ENCODE measurements at regions not wholly inside any gene's neighbourhood (a gene's known extent, or its start where the extent isn't known, plus 50 kb on each side); places are given as distances from the start of the nearest gene placed in this dataset.
"Not testable (repeated sequence)": the region's sequence is repeated elsewhere in the genome, so short reads cannot be mapped to it uniquely, and the experiment has no call there.

DNA sequence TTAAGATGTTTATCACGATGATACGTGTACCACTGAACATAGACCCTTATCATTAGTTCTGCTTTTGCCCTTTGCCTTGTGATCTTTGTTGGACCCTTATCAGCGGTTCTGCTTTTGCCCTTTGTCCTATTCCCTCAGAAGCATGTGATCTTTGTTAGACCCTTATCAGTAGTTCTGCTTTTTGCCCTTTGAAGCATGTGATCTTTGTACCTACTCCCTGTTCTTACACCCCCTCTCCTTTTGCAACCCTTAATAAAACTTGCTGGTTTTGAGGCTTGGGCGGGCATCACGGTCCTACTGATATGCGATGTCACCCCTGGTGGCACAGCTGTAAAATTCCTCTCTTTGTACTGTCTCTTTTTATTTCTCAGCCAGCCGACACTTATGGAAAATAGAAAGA is 117.0 kb downstream of the SDHAF3 start:
- H3K4me3 ChIP-seq (ENCODE audit: low read length); H3K36me3 ChIP-seq (ENCODE audit: control insufficient read depth, insufficient read depth, low read length); H3K9me3 ChIP-seq (ENCODE audit: control insufficient read depth, low read depth, low read length); H3K27ac ChIP-seq (ENCODE audit: low read length); H3K4me1 ChIP-seq (ENCODE audit: control insufficient read depth, insufficient read depth, low read length); DNase-seq; H3K27me3 ChIP-seq (ENCODE audit: control insufficient read depth, insufficient read depth, low read length): not testable (repeated sequence)
- WGBS (ENCODE audit: insufficient coverage, low lambda C conversion rate): no CpG with 5 or more reads among the region's 7 CpGs

DNA sequence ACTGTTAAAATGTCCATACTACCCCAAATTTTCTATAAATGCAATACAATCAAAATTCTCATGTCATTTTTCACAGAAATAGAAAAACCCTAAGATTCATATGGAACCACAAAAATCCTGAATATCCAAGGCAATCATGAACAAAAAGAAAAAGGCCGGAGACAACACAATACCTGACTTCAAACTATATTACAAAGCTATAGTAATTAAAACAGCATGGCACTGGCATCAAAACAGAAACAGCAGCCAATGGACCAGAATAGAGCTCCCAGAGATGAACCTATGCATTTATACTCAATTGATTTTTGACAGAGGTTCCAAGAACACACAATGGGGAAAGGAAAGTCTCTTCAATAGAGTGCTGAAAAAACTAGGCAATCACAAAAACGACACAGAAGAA is 128.8 kb downstream of the SDHAF3 start:
- Histone ChIP-seq H3K9me3 (ENCODE audit: control insufficient read depth, low read depth, low read length) (no peaks in the 10 kb centered on the region), H3K27me3 (ENCODE audit: control insufficient read depth, insufficient read depth, low read length) (no peaks in the 10 kb centered on the region), H3K27ac (ENCODE audit: low read length) (no peak overlapping the region), H3K4me3 (ENCODE audit: low read length) (no peak overlapping the region), H3K4me1 (ENCODE audit: control insufficient read depth, insufficient read depth, low read length) (no peaks in the 10 kb centered on the region), H3K36me3 (ENCODE audit: control insufficient read depth, insufficient read depth, low read length) (no peaks in the 10 kb centered on the region)
- DNase-seq: no peak
- WGBS (ENCODE audit: insufficient coverage, low lambda C conversion rate): 92% methylated on average over 2 of the region's 2 CpGs

DNA sequence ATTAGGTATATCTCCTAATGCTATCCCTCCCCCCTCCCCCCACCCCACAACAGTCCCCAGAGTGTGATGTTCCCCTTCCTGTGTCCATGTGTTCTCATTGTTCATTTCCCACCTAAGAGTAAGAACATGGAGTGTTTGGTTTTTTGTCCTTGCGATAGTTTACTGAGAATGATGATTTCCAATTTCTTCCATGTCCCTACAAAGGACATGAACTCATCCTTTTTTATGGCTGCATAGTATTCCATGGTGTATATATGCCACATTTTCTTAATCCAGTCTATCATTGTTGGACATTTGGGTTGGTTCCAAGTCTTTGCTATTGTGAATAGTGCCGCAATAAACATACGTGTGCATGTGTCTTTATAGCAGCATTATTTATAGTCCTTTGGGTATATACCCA is 140.7 kb downstream of the SDHAF3 start:
- DNase-seq; H3K9me3 ChIP-seq (ENCODE audit: control insufficient read depth, low read depth, low read length); H3K36me3 ChIP-seq (ENCODE audit: control insufficient read depth, insufficient read depth, low read length); H3K27ac ChIP-seq (ENCODE audit: low read length); H3K4me3 ChIP-seq (ENCODE audit: low read length); H3K27me3 ChIP-seq (ENCODE audit: control insufficient read depth, insufficient read depth, low read length); H3K4me1 ChIP-seq (ENCODE audit: control insufficient read depth, insufficient read depth, low read length): not testable (repeated sequence)
- WGBS (ENCODE audit: insufficient coverage, low lambda C conversion rate): no CpG with 5 or more reads among the region's 3 CpGs

DNA sequence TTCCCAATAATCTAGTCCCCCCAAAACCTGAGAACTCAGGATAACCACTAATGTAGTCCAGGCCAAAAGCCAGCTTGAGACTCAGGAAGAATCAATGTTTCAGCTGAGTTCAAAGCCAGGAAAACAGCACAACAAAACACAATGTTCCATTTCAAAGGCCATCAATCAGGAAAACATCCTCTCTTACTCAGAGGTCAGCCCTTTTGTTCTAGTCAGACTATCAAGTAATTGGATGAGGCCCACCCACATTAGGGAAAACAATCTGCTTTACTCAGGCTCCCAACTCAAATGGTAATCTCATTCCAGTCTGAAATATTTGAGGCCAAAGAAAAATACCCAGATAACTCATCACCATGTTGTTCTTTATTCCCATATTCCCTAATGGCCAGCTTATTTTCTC is 152.2 kb downstream of the SDHAF3 start:
- no peaks in the 10 kb centered on the region for H3K36me3 ChIP-seq (ENCODE audit: control insufficient read depth, insufficient read depth, low read length)
- H3K4me1 ChIP-seq (ENCODE audit: control insufficient read depth, insufficient read depth, low read length): no peaks in the 10 kb centered on the region
- no peak overlapping the region for H3K4me3 ChIP-seq (ENCODE audit: low read length)
- no peaks in the 10 kb centered on the region for H3K9me3 ChIP-seq (ENCODE audit: control insufficient read depth, low read depth, low read length)
- no peak for DNase-seq
- H3K27ac ChIP-seq (ENCODE audit: low read length): no peak overlapping the region
- no peaks in the 10 kb centered on the region for H3K27me3 ChIP-seq (ENCODE audit: control insufficient read depth, insufficient read depth, low read length)

DNA sequence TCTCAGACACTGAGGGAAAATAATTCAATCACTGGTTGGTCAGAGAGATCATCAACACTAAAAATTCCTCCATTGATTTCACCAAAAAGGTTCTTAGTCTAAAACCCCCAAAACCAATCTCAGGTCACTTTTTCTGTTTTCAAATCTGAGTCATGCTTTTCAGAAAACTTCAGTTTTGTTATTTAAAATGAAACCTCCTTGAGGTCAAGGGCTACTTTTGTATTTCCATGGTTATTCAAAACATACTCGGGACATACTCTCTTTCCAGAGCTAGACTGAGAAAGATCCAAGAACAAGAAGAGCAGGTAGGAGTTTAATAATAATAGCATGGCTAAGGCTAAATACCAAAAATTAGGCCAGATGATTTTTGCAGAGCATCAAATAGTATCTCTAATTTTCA is 152.8 kb downstream of the SDHAF3 start:
- H3K27me3 ChIP-seq (ENCODE audit: control insufficient read depth, insufficient read depth, low read length): no peaks in the 10 kb centered on the region
- no peaks in the 10 kb centered on the region for H3K9me3 ChIP-seq (ENCODE audit: control insufficient read depth, low read depth, low read length)
- H3K4me1 ChIP-seq (ENCODE audit: control insufficient read depth, insufficient read depth, low read length): no peaks in the 10 kb centered on the region
- no peaks in the 10 kb centered on the region for H3K36me3 ChIP-seq (ENCODE audit: control insufficient read depth, insufficient read depth, low read length)
- DNase-seq: no peak
- H3K27ac ChIP-seq (ENCODE audit: low read length): no peak overlapping the region
- no peak overlapping the region for H3K4me3 ChIP-seq (ENCODE audit: low read length)
- WGBS (ENCODE audit: insufficient coverage, low lambda C conversion rate): 100% methylated on average over 1 of the region's 1 CpG

DNA sequence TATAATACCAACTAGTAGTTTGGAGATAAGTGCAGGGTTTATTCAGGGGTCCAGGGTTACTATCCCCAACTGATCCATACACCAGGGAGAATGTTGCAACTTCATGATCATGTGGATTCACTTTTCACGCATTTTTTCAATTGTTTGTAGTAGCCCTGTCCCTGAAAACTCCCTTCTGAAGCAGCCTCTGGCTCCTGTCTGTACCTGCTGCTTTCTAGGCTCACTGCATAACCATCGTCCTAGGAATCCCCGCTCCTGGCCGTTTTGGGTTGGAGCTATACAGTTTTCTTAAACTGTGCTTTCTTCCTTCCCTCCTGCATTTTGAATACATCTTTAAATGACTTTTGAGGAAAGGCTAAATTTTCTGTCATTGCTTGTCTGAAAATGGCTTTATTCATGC is 154.1 kb downstream of the SDHAF3 start:
- no peak overlapping the region for H3K27ac ChIP-seq (ENCODE audit: low read length)
- H3K9me3 ChIP-seq (ENCODE audit: control insufficient read depth, low read depth, low read length): no peaks in the 10 kb centered on the region
- no peak for DNase-seq
- H3K36me3 ChIP-seq (ENCODE audit: control insufficient read depth, insufficient read depth, low read length): no peaks in the 10 kb centered on the region
- H3K27me3 ChIP-seq (ENCODE audit: control insufficient read depth, insufficient read depth, low read length): no peaks in the 10 kb centered on the region
- H3K4me3 ChIP-seq (ENCODE audit: low read length): no peak overlapping the region
- no peaks in the 10 kb centered on the region for H3K4me1 ChIP-seq (ENCODE audit: control insufficient read depth, insufficient read depth, low read length)
- 80% methylated on average over 1 of the region's 4 CpGs for WGBS (ENCODE audit: insufficient coverage, low lambda C conversion rate)

DNA sequence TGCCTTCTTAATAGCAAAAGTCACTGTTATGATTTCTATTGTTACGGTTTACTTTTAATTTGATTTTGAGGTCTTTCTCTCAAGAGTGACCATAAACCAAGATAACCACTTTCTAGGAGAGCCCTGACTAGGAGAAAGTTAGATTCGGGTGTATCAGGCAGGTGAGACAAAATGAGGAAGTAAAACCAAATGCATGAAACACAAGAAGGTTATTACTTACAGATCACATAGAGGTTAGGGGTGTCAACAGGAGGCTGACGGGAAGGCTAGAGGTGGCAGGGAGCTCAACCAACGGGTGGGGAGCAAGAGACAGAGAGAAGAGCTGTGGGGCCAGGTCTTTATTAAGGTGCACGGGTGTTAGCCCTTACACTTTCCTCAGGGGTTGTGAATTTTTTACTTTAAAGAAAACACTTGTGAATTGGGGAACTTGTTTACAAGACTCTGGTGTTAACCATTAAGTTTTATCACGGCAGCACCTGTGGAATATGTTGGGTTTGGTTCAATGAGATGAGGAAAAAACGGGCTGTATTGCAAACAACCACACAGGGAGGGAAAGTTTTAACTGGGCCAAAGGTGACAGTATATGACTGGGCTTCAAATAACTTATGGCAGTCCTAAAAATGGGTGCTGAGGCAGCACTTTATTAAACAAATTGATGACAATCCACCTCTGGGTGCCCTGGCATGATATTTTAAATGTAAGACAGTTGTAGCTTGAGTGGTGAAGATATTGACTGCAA is 154.9 kb downstream of the SDHAF3 start:
- Histone ChIP-seq H3K4me1 (ENCODE audit: control insufficient read depth, insufficient read depth, low read length) (no peaks in the 10 kb centered on the region), H3K36me3 (ENCODE audit: control insufficient read depth, insufficient read depth, low read length) (no peaks in the 10 kb centered on the region), H3K4me3 (ENCODE audit: low read length) (no peak overlapping the region), H3K27ac (ENCODE audit: low read length) (no peak overlapping the region), H3K9me3 (ENCODE audit: control insufficient read depth, low read depth, low read length) (no peaks in the 10 kb centered on the region), H3K27me3 (ENCODE audit: control insufficient read depth, insufficient read depth, low read length) (no peaks in the 10 kb centered on the region)
- 75% methylated on average over 2 of the region's 7 CpGs for WGBS (ENCODE audit: insufficient coverage, low lambda C conversion rate)
- DNase-seq: no peak

DNA sequence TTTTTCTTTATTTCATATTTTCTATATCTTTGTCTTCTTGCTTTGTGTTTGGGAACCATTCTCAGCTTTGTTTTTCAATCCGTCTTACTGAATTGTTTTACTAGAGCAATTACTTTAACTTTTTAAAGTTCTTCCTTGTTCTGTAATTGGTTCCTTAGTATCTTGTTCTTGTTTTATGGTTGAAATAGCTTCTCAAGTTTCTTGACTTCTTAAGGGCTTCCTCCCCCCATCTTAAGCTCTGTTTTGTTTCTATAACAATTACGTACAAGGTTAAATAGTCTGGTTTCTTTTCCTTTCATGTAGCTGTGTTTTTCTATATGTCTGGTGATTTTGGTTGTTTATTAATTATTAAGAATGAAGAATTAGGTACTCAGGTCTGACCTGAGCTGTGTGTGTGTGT is 158.0 kb downstream of the SDHAF3 start:
- no peaks in the 10 kb centered on the region for H3K36me3 ChIP-seq (ENCODE audit: control insufficient read depth, insufficient read depth, low read length)
- no peaks in the 10 kb centered on the region for H3K4me1 ChIP-seq (ENCODE audit: control insufficient read depth, insufficient read depth, low read length)
- no peaks in the 10 kb centered on the region for H3K9me3 ChIP-seq (ENCODE audit: control insufficient read depth, low read depth, low read length)
- no peak for DNase-seq
- H3K4me3 ChIP-seq (ENCODE audit: low read length): no peak overlapping the region
- WGBS (ENCODE audit: insufficient coverage, low lambda C conversion rate): 88% methylated on average over 1 of the region's 2 CpGs
- H3K27ac ChIP-seq (ENCODE audit: low read length): no peak overlapping the region
- no peaks in the 10 kb centered on the region for H3K27me3 ChIP-seq (ENCODE audit: control insufficient read depth, insufficient read depth, low read length)

DNA sequence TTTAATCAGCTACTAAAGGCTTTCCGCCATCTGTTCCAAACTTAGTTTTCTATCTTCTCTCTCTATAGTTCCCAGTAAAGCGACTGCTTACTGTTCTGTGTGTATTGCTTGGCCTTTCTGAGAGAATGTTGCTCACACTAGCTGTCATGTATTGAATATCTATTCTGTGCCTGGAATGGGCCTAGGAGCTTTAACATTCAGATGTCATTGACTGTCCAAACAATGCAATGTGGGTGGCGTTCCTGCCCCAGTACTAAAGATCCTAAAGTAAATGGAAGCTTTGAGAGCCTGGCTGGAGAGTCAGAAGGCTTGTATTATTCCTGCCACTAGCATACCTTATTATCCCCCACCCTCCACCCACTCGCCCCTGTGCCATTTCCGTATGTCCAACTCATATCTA is 163.5 kb downstream of the SDHAF3 start:
- WGBS (ENCODE audit: insufficient coverage, low lambda C conversion rate): no CpG with 5 or more reads among the region's 5 CpGs
- Histone ChIP-seq H3K27ac (ENCODE audit: low read length) (no peak overlapping the region), H3K27me3 (ENCODE audit: control insufficient read depth, insufficient read depth, low read length) (no peaks in the 10 kb centered on the region), H3K4me3 (ENCODE audit: low read length) (no peak overlapping the region), H3K4me1 (ENCODE audit: control insufficient read depth, insufficient read depth, low read length) (no peaks in the 10 kb centered on the region), H3K36me3 (ENCODE audit: control insufficient read depth, insufficient read depth, low read length) (no peaks in the 10 kb centered on the region), H3K9me3 (ENCODE audit: control insufficient read depth, low read depth, low read length) (no peaks in the 10 kb centered on the region)
- DNase-seq: no peak

DNA sequence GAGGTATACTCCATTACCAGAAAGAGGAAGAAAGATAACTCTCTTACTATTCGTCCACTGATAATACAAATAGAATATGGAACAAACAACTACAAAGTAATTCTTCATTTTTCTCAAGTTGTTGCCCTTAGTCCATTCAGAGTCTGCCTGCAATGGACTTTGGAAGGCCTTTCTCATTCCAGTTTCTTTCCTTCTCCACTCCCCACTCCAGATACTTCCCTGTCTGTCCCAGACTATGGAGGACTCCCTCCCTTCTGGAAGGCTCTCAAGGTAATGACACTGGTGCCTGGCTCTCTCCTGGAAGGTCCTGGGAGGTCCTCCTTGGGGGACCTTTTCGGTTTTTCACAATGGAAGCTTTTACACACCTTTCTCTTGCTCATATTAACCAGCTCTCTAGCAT is 167.8 kb downstream of the SDHAF3 start:
- no peaks in the 10 kb centered on the region for H3K36me3 ChIP-seq (ENCODE audit: control insufficient read depth, insufficient read depth, low read length)
- H3K27ac ChIP-seq (ENCODE audit: low read length): no peak overlapping the region
- no CpG with 5 or more reads among the region's 2 CpGs for WGBS (ENCODE audit: insufficient coverage, low lambda C conversion rate)
- H3K27me3 ChIP-seq (ENCODE audit: control insufficient read depth, insufficient read depth, low read length): no peaks in the 10 kb centered on the region
- H3K9me3 ChIP-seq (ENCODE audit: control insufficient read depth, low read depth, low read length): no peaks in the 10 kb centered on the region
- no peaks in the 10 kb centered on the region for H3K4me1 ChIP-seq (ENCODE audit: control insufficient read depth, insufficient read depth, low read length)
- no peak for DNase-seq
- no peak overlapping the region for H3K4me3 ChIP-seq (ENCODE audit: low read length)

DNA sequence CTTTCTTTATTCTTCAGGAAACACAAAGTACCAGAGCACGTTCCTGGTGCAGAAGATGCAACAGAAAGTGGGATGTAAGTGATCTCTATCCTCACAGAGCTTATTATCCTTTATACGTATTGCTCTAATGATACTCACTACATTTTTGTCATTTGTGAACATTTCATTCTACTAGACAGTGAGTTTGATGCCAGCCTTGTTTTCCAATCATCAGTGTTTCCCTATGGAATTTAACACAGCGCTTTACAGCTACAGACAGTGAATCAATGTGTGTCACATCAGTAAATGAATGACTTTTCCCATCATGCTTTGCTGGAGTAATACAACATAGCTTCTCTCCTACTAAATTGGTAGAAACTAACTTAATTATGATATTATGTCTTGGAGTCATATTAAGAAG is 175.5 kb downstream of the SDHAF3 start:
- Histone ChIP-seq H3K27ac (ENCODE audit: low read length) (no peak overlapping the region), H3K4me3 (ENCODE audit: low read length) (no peak overlapping the region), H3K27me3 (ENCODE audit: control insufficient read depth, insufficient read depth, low read length) (no peaks in the 10 kb centered on the region), H3K4me1 (ENCODE audit: control insufficient read depth, insufficient read depth, low read length) (no peaks in the 10 kb centered on the region), H3K36me3 (ENCODE audit: control insufficient read depth, insufficient read depth, low read length) (no peaks in the 10 kb centered on the region), H3K9me3 (ENCODE audit: control insufficient read depth, low read depth, low read length) (no peaks in the 10 kb centered on the region)
- 100% methylated on average over 1 of the region's 3 CpGs for WGBS (ENCODE audit: insufficient coverage, low lambda C conversion rate)
- no peak for DNase-seq
